Neutrophil (primary cell): ENCODE measurements at regions not wholly inside any gene's neighbourhood (a gene's known extent, or its start where the extent isn't known, plus 50 kb on each side); places are given as distances from the start of the nearest gene placed in this dataset.

Source experiments
- H3K27ac ChIP-seq: fragments of 200-600 bp; sonication (generic); 2 replicates; pipeline ENCODE4 v1.5.1; 2016; ENCODE audit warnings: mild to moderate bottlenecking, moderate library complexity
- H3K27me3 ChIP-seq: fragments of 200-600 bp; sonication (generic); 2 replicates; pipeline ENCODE4 v1.6.0; 2016; ENCODE audit warnings: mild to moderate bottlenecking
- H3K36me3 ChIP-seq: fragments of 200-600 bp; sonication (generic); 2 replicates; pipeline ENCODE4 v1.5.1; 2017
- H3K4me1 ChIP-seq, 2 experiments: fragments of 200-600 bp in 1 of 2; sonication (generic) in 1 of 2; 1 replicate in 1 of 2; 2 replicates in 1 of 2; pipeline versions ENCODE4 v1.5.1 to v1.6.1; 2013 to 2016; ENCODE audit warnings: low read depth in 1 of 2, low read length in 1 of 2, mild to moderate bottlenecking in 1 of 2, moderate library complexity in 1 of 2; ENCODE audit not compliant: control insufficient read depth in 1 of 2, insufficient read depth in 1 of 2
- H3K4me3 ChIP-seq, 2 experiments: fragments of 200-600 bp in 1 of 2; sonication (generic) in 1 of 2; 1 replicate in 1 of 2; 2 replicates in 1 of 2; pipeline ENCODE4 v1.5.1; 2013 to 2016; ENCODE audit warnings: low read depth in 1 of 2, low read length in 1 of 2, mild to moderate bottlenecking in 1 of 2, moderate library complexity in 1 of 2
- H3K9me3 ChIP-seq: fragments of 200-600 bp; sonication (generic); 2 replicates; pipeline ENCODE4 v1.5.1; 2016
- CTCF ChIP-seq: fragments of 200-600 bp; sonication (generic); IDR thresholded peaks from 2 replicates; pipeline ENCODE4 v1.5.1; 2016; ENCODE audit warnings: antibody characterized with exemption

DNA sequence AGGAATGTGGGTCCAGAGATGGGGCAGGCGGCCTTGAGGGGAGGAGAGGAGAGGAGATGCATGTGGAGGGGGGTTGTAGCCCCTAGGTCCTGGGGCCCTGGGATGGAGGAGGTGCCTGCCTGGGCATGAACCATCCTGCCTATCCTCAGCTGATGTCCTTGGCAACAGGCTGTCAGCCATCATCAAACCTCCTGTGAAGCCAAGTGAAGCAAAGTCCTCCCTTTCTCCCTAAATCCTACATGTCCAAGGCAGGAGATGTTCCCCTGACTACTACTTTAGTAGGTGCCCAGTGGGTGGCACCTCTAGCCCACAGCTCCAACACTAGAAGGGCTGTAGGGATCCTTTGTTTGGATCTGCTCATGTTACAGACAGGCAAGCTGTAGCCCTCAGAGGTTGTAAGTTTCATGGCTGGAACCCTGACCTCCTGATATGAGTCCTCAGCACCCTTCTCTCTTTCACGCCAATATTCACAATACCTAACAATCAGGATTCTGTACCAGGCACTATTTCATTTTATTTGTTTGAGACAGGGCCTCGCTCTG, 66.6 kb upstream of the SYPL1 start:
- no peak for TF ChIP-seq CTCF
- Histone ChIP-seq H3K27me3 (peaks cover 30% of the 10 kb centered on the region), H3K36me3 (no peaks in the 10 kb centered on the region), H3K27ac (no peak overlapping the region), H3K4me1 (peaks cover 12 to 16% of the 10 kb centered on the region in 2 experiments), H3K4me3 (no peak overlapping the region), H3K9me3 (no peaks in the 10 kb centered on the region)

DNA sequence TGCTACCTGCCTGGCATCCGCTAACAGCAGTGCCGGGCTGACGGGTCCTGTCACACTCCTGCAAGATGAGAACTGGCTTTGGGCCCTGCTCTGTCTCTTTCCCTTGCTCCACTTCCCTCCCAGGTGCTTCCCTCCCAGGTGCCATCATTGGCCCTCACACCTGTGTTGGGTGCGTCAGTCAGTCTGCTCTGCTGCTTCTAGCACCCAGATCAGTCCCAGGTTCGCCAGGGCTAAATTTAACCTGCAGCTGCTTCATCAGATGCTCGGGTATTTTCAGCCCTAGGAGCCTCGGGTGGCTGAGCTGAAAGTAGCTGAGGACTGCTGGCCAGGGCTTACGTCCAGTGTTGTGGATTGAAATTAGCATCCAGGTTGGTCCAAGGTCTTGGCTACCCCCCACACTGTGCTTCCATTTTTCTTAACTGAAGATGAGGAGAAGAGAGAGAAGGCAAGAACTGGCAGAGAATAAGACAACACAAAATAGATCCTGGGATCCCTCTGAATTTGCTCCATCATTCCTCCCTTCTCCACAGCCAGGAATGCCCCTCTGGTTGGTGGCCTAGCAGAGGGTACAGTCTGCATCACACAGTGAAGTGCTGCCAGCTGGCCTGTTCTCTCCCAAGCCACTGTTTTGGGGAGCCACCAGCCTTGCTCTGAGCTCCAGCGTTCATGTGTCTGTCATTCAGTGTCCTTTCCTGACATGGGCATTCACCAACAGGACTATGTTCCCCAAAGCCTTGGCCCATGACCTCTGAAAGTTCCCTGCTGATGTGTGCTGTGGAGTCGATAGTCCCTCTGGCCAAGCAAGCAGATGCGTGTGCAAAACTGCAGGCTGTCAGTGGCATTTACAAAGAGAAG, 65.9 kb upstream of the SYPL1 start:
- Histone ChIP-seq H3K4me3 (no peak overlapping the region), H3K27ac (no peak overlapping the region), H3K27me3 (peaks cover 30% of the 10 kb centered on the region), H3K4me1 (peaks cover 9 to 12% of the 10 kb centered on the region in 2 experiments), H3K36me3 (no peaks in the 10 kb centered on the region), H3K9me3 (no peaks in the 10 kb centered on the region)
- TF ChIP-seq CTCF: no peak

- Histone ChIP-seq H3K27ac (no peak overlapping the region), H3K36me3 (no peaks in the 10 kb centered on the region), H3K4me1 (peaks cover 9 to 12% of the 10 kb centered on the region in 2 experiments), H3K27me3 (peaks cover 30% of the 10 kb centered on the region), H3K9me3 (no peaks in the 10 kb centered on the region), H3K4me3 (no peak overlapping the region)
- TF ChIP-seq CTCF: no peak
Observed at GRCh38 chr7:106177300-106177690, 65.2 kb upstream of the SYPL1 start.

- no peak overlapping the region for H3K27ac ChIP-seq
- peaks cover 9 to 12% of the 10 kb centered on the region in 2 experiments for H3K4me1 ChIP-seq
- no peaks in the 10 kb centered on the region for H3K9me3 ChIP-seq
- no peak overlapping the region for H3K4me3 ChIP-seq
- H3K27me3 ChIP-seq: peaks cover 30% of the 10 kb centered on the region
- TF ChIP-seq CTCF: peak; percentile 83
- H3K36me3 ChIP-seq: no peaks in the 10 kb centered on the region
Observed at GRCh38 chr7:106176414-106177299, 64.5 kb upstream of the SYPL1 start.

DNA sequence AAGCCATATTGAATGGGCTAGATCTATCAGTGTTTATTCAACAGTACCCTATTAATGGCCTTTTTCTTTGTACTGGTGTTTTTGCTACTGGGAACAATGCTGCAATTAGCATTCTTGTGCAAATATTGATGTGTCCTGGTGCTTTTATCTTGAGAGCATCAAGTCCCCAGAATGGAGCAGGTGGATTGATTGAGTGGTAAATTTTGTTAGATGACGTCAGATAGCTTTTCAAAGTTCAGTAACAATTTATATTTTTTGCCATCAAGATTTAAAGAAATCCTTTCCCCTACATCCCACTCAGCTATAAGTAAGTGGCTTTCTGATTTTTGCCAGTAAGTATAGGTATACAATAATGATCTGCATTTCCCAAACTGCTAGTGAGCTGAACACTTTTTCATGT, 63.4 kb upstream of the SYPL1 start:
- peaks cover 9 to 12% of the 10 kb centered on the region in 2 experiments for H3K4me1 ChIP-seq
- H3K27ac ChIP-seq: no peak overlapping the region
- peaks cover 30% of the 10 kb centered on the region for H3K27me3 ChIP-seq
- H3K9me3 ChIP-seq: no peaks in the 10 kb centered on the region
- H3K36me3 ChIP-seq: no peaks in the 10 kb centered on the region
- H3K4me3 ChIP-seq: no peak overlapping the region
- TF ChIP-seq CTCF: no peak
